ENCODE measurements at regions not wholly inside any gene's neighbourhood (a gene's known extent, or its start where the extent isn't known, plus 50 kb on each side); places are given as distances from the start of the nearest gene placed in this dataset.

DNA sequence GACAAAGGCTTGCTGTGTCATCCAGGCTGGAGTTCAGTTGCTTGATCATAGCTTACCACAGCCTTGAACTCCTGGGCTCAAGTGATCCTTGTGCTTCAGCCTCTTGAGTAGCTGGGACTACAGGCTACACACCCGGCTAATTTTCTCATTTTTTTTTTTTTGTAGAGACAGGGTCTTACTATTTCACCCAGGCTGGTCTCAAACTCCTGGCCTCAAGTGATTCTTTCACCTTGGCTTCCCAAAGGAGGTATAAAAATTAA lies 178.0 kb downstream of the MTCL1 start:
- TF ChIP-seq, protein P1, sequence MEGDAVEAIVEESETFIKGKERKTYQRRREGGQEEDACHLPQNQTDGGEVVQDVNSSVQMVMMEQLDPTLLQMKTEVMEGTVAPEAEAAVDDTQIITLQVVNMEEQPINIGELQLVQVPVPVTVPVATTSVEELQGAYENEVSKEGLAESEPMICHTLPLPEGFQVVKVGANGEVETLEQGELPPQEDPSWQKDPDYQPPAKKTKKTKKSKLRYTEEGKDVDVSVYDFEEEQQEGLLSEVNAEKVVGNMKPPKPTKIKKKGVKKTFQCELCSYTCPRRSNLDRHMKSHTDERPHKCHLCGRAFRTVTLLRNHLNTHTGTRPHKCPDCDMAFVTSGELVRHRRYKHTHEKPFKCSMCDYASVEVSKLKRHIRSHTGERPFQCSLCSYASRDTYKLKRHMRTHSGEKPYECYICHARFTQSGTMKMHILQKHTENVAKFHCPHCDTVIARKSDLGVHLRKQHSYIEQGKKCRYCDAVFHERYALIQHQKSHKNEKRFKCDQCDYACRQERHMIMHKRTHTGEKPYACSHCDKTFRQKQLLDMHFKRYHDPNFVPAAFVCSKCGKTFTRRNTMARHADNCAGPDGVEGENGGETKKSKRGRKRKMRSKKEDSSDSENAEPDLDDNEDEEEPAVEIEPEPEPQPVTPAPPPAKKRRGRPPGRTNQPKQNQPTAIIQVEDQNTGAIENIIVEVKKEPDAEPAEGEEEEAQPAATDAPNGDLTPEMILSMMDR (IDR thresholded peaks at IDR 0.05) = no peak
- TF ChIP-seq POLR2AphosphoS5 (IDR thresholded peaks at IDR 0.05; ENCODE audit: low read depth, low read length) (no peak), SIN3A (IDR thresholded peaks at IDR 0.05; ENCODE audit: borderline replicate concordance, insufficient read depth, low read depth, low read length) (no peak)
- TF ChIP-seq, protein P2, sequence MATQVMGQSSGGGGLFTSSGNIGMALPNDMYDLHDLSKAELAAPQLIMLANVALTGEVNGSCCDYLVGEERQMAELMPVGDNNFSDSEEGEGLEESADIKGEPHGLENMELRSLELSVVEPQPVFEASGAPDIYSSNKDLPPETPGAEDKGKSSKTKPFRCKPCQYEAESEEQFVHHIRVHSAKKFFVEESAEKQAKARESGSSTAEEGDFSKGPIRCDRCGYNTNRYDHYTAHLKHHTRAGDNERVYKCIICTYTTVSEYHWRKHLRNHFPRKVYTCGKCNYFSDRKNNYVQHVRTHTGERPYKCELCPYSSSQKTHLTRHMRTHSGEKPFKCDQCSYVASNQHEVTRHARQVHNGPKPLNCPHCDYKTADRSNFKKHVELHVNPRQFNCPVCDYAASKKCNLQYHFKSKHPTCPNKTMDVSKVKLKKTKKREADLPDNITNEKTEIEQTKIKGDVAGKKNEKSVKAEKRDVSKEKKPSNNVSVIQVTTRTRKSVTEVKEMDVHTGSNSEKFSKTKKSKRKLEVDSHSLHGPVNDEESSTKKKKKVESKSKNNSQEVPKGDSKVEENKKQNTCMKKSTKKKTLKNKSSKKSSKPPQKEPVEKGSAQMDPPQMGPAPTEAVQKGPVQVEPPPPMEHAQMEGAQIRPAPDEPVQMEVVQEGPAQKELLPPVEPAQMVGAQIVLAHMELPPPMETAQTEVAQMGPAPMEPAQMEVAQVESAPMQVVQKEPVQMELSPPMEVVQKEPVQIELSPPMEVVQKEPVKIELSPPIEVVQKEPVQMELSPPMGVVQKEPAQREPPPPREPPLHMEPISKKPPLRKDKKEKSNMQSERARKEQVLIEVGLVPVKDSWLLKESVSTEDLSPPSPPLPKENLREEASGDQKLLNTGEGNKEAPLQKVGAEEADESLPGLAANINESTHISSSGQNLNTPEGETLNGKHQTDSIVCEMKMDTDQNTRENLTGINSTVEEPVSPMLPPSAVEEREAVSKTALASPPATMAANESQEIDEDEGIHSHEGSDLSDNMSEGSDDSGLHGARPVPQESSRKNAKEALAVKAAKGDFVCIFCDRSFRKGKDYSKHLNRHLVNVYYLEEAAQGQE (IDR thresholded peaks at IDR 0.05; ENCODE audit: insufficient read depth in 1 of 2, low read depth in 2 of 2, low read length in 1 of 2) = no peak

All from Panc1 (cell line).